ENCODE measurements at regions not wholly inside any gene's neighbourhood (a gene's known extent, or its start where the extent isn't known, plus 50 kb on each side); places are given as distances from the start of the nearest gene placed in this dataset.

DNA sequence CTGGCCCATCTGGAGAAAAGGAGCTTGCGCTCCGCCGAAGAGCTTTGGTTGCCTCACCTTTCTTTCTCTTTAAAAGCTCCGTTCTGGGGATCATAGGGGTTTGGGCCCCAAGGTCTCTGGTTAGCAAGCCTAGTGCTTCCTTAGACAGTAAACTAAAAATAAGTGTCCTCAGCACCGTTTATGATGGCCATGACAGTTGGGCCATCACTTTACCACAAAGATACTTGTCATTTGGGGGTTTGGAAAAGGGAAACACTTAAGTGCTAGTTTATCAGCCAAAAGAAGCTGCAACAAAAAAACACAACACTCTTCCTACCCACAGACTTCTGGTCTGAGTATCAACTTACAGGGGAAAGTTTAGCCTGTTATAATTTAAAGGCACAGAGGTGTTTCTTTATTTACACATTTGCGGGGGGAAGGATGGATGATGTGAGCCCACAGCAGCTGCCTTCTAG lies 88.4 kb upstream of the CD44 start:
- no peak for TF ChIP-seq POLR2A (IDR thresholded peaks at IDR 0.05; ENCODE audit: low read length)
- no peak for TF ChIP-seq GATA1 (IDR thresholded peaks at IDR 0.05; ENCODE audit: low read depth, low read length)

Measured in erythroblast (primary cell).